Kidney capillary endothelial cell (primary cell): ENCODE measurements at regions not wholly inside any gene's neighbourhood (a gene's known extent, or its start where the extent isn't known, plus 50 kb on each side); places are given as distances from the start of the nearest gene placed in this dataset.
"Not testable (repeated sequence)": the region's sequence is repeated elsewhere in the genome, so short reads cannot be mapped to it uniquely, and the experiment has no call there.

Experiments
- DNase-seq: peaks from one replicate; pipeline ENCODE4 v3.0.0-alpha.2; 2018; ENCODE audit warnings: low spot score

DNA sequence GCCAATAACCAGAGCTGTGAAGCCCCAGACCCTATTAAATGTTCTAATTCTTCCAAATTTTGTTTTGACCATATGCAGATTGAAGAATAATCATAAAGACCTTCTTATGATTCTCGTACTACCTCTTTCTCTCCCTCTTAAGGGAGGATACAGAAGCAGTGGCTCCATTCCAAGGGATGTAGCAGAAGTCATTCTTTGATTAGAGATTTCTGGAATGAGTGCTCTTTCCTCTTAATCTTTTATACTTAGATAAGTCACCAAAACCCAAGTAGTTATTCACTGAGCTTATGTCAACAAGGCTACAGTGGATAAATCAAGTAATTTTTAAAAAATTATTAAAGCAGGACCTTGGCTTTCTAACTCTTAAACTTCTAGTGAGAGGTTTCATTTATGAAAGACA, 266.0 kb upstream of the STXBP5 start:
- no peak for DNase-seq

DNA sequence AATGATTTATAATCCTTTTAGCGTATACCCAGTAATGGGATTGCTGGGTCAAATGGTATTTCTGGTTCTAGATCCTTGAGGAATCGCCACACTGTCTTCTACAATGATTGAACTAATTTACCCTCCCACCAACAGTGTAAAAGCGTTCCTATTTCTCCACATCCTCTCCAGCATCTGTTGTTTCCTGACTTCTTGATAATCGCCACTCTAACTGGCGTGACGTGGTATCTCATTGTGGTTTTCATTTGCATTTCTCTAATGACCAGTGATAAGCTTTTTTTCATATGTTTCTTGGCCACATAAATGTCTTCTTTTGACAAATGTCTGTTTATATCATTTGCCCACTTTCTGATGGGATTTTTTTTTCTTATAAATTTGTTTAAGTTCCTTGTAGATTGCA, 264.8 kb upstream of the STXBP5 start:
- not testable (repeated sequence) for DNase-seq

DNA sequence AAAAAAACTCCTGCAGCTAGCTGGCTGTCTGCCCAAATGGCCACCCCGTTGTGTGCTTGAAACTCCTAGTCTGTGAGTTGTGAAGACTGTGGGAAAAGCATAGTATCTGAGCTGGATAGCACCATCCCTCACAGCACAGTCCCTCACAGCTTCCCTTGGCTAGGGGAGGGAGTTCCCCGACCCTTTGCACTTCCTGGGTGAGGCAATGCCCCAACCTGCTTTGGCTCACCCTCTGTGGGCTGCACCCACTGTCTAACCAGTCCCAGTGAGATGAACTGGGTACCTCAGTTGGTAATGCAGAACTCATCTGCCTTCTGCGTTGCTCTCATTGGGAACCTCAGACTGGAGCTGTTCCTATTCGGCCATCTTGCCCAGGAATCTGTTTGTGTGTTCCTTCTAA, 260.6 kb upstream of the STXBP5 start:
- no peak for DNase-seq

DNA sequence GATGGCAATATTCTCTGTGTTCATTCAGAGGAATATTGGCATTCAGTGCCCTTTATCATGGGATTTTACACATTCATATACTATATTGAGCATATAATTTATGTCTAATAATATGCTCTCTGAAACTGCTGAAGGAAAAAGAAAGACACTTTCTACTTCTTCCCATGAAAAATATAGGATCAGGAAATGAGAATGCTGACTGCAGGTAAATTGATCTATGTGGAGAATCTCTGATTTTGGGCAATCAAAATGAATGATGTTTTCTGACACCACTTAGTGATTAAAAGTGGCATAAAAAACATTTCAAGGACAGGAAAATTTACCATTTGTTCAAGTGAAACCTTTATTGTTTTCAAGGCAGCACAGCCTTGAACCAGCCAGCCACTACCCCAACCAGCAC, 260.1 kb upstream of the STXBP5 start:
- DNase-seq = no peak

DNA sequence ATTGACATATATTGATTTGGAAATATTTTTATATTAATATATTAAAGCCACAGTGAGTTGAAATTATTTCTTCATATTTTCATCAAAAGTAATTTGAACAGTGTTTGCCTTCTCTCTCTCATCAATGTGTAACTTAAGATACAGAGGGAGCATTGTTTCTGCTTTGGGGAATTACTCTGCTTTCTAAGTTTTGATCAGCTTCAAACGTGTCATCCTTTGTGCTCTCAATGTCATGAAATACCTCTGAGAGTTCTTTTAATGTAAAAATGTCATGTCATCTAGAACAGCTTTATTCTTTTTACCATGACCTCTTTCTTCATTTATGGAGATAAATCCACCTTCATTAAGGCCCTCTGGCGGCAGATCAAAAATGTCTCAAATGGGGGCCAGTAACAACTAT, 259.4 kb upstream of the STXBP5 start:
- no peak for DNase-seq

DNA sequence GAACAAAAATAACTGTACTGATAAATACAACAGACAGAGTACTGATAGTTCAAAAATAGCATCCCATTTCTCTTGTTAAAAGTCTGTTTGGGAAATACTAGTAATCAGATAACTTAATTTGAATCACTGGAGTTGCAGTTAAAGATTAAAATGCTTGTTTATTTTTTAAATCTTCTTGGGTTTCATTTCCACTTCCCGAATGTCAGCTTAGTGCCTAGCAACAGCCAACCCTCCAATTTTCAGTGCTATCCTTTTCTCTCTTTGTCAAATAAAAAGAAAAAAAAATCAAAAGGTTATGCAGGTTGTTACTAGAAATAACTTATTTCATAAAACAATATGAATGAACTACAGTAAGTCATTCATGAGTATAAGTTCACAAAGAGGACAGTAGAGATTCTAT, 257.7 kb upstream of the STXBP5 start:
- no peak for DNase-seq

DNA sequence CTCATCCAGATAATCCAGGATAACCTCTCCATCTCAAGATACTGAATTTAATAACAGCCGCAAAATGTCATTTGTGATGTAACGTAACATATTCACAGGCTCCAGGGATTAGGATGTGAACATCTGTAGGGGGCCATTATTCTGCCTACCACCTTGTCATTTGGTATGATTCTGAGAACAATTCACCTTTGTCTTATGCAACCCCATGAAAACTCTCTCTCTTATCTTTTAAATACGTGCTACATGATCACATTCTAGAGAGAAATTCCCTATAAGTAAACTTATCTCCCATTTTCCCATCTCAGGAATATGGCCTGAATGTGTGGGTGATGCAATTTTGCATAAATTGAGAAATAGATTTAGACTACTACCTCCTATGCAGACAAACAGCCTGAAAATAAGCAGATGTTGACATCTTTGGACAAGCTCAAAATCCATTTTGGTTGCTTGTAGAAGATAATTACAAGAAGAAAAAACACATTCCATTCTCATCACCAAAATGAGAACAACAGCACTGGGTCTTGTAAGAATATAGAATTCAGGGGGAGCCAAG, 255.4 kb upstream of the STXBP5 start:
- DNase-seq = no peak

DNA sequence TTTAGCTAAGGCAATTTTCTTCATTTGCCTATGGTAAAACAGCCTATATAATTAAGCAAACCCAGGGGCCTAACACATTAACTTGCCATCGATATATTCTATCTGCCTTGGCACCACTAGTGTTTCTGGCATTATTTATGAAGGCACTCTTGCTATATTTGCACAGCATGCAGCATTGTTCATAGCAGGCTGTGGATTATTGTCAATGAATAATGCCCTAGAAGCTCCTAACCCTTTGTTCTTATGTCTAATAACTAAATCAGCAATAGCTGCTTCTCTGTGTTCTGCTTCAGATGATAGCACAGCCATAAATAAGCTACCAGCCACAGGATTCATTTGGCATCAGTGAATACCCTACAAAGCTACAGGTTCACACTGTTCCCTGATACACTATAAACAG, 254.8 kb upstream of the STXBP5 start:
- DNase-seq = no peak

DNA sequence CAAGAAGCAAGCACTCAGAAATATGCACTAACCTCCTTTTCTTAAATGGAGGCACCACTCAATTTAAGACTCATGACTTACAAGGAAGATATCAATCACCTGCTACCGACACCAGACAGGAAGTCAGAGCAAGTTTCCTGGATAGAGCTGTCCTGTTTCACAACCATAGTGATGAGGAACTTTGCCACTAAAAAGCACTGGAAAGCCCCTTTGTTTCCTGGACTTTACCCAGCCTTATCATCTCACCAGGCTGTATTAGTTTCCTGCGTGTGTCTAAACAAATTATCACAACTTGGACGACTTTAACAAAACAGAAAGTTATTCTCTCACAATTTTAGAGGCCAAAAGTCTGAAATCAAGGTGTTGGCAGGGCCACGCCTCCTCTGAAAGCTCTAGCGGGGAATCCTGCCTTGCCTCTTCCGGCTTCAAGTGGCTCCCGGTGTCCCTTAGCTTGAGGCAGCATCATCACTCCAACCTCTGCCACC, 253.8 kb upstream of the STXBP5 start:
- peak; percentile 55 for DNase-seq

DNA sequence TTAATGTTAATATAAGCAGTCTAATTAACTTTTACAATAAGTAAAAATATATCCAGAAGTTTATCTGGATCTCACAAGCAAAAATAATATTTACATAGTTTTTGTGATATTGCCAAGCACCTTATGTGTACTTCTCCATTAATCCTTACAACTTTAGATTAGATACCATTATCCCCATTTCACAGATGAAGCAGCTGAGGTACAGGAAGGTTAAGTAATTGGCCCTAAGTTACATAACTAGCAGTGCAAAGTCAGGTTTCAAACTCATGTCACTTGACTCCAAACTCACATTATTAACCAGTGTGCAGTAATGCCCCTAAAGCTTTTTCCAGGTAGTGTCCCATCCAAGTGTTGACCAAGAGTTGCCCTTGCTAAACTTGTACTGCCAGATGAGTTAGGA, 248.6 kb upstream of the STXBP5 start:
- no peak for DNase-seq

DNA sequence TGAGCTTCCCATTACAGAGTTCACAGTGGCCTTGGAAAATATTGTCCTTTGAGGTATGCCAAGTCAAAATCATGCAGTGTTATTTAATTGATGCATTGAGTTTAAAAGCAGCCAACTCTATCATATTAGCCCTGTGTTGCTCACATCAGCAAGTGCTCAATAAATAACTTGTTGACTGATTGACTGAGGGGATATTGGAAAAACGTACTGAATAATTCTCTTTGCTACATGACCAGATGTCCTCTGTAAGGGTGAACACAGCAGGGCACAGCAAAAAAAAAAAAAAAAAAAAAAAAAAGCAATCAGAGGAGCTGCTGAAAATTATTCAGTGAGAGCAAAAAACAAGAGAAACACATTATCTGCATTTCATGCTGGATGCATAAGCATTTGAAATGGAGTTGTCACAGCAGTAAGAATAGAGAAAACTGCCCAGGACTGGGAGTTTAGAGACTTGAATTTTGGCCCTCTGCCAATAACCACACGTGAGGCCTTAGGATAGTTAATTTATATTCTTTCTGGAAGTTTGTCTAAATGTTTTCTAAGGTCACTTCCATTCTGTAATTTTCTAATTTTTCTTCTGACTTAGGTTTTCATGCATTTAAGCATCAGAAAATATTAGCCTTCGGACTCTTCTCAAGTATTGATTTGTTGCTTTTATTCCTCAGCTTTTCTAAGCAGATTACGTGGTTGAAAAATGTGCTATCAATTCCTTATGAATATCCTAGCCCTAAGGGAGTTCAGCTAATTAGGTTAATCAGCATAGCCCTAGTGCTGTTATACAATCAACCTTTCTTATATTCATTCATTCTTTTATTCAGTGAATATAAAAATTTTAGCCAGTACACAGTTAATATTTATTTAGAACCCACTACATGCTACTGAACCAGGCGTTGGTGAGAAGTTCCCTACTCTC, 246.8 kb upstream of the STXBP5 start:
- no peak for DNase-seq

DNA sequence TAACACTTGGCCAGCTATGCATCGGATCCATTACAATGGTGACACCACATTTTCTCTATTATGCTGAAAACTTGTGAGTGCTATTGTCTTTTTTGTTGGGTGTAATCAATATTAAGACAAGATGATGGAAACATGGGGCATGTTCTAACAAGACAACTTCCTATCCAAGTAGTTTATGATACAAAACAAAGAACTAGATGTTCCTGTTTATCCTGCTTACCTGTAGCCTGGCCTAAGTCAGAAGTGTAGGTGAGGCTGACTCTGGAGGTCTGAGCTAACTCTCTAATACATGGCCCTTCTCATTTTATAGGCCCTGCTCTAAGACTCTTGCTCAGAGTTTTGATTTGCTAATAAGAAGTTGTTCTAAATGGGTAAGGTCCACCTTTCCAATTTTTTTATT, 242.4 kb upstream of the STXBP5 start:
- no peak for DNase-seq

DNA sequence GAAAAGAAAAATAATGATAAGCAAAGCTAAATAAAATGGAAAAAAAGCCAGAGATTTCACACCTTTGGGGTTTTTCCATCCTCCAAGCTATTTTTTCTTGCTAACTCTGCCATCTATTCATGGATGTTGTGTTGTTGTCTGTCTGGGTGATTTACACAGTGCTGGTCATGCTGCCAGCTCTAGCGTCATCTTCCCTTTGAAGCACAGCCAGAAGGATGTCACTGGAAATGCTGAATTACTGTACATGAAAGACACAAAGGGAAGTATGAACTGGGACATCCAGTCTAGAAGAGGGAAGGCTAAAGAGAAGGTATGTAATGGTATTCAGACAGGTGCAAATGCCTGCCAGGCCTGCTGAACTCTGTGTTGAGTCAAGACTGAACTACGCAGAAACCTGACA, 241.9 kb upstream of the STXBP5 start:
- no peak for DNase-seq

DNA sequence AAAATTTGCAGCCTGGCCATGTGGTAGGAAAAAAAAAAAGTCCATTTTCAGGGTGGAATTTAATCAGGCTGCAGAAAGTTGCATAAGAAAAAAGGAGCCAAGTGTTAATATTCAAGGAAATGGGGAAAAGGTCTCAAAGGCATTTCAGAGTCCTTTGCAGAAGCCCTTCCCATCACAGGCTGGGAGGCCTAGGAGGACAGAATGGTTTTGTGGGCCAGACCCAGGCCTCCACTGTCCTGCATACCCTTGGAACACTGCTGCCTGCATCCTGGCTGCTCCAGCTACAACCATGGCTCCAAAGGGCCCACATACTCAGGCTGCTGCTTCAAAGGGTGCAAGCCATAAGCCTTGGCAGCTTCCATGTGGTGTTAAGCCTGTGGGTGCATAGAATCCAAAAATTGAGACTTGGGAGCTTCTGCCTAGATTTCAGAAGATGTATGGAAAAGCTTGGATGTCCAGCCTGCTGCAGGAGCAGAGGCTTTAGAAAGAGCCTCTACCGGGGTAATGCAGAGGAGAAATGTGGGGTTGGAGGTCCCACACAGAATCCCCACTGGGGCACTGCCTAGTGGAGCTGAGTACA, 239.0 kb upstream of the STXBP5 start:
- no peak for DNase-seq

DNA sequence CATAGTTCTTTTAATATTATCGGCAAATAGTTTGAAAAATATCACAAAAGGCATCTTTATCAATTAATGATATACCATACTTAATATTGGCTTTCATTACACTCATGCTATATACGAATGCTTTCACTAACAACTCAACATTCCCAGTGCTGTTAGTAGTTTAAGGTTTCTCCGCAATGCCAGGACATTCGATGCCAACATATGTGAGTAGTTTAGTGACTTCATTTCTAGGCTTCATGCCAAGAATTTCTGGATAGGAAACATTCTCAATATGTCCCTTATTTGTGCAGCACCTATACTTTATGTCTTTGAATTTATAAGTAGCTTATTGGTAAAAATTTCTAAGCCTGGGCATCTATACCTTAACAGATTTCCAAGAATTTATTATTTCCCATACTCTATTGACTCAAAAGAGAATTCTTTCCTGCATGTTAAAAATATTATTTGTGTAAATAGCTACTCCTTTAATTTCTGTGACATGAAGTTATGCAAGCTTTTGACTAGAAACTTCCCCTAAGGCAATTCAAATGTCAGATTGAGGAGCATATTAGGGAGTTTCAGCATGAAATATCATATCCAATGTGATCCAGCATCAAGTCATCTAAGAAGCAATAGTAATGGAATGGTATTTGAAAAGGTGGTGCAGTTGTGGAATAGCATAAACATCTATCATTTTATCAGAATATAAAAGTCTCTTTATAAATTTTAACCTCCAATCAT, 236.0 kb upstream of the STXBP5 start:
- DNase-seq = peak; percentile 39

DNA sequence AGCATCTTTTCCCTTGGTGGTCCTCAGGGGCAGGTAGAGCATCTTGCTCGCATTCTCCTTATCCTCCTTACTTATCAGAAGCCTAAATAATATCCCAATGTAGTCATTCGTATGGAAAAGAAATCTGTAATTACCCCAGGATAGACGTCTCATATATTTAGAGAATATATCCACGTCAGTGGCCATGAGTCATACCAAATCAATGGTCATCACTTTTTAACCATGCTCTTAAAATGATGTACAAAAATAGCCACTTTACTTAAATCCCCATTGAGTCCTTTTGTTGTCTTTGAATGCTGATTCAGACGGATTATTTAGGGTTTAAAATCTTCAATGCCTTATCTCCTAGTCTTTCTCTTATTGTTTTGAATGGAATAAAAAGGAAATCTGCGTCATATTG, 231.7 kb upstream of the STXBP5 start:
- DNase-seq = no peak

DNA sequence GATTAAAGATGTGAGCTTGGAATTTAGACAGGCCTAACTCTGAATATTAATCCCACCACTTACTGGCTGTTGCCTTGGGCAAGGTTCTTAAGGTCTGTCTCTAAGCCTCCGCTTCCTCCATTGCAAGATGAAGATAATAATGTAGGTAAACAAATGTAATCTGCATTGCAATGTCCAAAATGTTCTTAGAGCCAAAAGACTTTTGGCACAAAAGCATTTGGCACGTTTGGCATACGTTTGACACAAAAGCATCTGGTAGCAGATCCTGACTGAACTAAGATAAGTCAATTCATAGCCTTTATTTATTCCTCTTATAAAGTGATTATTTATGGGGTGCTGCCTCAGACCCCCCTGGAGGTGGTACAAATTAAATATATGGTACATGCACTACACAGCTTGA, 229.9 kb upstream of the STXBP5 start:
- DNase-seq = no peak

DNA sequence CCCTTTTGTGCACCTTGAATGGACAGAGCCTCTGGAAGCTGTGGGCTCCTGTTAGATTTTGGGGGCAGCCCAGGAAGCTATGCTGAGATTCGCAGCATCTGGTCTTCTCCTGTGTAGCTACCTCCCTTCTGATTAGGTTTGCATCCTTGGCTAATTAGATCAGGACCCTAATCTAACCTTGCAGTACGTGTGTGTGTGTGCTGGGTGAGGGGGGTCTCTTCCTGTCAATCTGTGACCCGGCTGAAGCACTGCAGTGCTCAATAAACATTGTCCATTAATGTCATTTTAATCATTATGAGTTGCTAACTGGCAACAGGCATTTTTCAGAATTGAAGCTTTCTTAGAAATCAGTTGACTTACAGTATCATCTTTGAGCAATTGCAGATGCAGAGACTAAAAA, 229.1 kb upstream of the STXBP5 start:
- DNase-seq = no peak

DNA sequence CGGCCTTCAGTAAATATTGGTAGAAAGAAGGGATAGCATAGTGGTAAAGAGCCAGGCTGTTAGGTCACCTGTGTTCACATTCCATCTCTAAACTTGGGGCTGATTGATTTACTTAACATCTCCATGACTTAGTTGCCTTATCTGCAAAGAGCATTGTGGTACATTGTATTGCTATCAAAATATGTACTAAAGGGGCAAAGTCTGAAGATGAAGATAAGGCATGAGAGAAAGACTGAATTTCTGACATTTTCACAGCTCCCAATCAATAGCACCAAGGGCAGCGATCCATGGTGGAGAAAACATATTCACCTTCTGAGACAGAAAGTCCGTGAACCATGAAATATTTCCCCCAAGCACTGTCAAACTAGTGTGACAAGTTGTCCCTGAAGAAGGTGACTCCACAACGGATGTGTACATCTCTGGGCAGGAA, 223.3 kb upstream of the STXBP5 start:
- no peak for DNase-seq

DNA sequence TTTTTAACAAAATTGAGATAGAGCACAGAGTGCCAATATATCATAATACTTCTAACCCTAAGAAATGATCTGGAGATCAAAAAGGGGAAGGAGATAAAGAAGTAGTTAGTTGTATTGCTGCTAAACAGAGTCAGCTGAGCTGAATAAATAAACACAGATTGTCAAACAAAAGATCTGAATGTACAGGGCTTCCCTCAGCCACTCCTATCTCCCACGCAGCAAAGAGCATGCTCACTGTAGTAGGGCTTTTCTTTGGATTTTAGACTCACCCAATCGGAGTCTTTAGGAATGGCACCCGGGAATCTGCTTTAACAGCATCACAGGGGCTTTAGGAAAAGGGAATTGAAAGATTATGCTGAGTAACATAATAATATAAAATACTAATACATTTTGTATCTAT, 222.2 kb upstream of the STXBP5 start:
- DNase-seq = no peak

DNA sequence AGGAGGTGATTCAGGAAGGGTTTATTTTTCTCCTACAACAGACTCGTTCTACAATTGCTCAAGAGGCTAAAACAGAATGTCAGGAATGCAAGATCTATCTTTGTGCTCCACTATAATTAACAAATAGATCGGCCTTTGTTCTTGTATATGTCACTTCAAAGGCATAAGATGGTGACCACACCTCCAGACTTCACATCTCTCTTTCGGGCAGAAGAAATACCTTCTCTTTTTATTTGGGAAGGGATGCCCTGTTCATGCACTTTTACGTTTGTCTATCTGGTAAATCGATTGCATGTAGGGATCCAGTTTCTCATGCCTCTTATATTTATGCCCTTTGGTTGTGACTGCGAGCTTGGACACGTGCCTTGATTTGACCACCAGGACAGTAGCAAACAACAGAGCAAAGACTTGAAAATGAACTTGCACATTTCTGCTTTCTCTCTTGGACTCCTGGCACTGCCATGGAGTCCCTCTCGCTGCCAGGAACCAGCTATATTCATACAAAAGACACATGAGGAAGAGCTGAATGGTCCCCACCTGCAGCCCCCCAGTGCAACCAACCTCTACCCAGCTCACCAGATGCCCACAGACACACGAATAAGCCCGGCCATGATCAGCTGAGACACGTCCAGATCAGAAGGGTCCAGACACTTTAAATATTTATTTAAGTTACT, 219.8 kb upstream of the STXBP5 start:
- no peak for DNase-seq

DNA sequence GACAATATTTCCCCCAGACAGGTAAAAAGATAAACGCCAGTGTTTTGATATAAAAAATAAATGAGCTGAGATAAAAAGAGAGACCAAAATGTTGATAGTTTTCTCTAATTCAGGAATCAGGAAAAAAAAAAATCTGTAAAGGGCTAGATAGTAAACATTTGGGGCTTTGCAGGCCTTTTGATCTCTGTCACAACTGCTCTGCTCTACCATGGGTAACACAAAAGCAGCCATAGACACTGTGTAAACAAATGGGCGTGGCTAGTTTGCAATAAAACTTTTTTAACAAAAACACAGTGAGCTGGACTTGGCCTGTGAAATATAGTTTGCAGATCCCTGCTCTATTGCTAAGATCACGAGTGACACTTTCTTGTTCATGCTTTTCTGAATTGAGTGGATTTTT, 219.1 kb upstream of the STXBP5 start:
- DNase-seq = no peak
